Mesothelial cell of epicardium (in vitro differentiated cells): ENCODE measurements at regions not wholly inside any gene's neighbourhood (a gene's known extent, or its start where the extent isn't known, plus 50 kb on each side); places are given as distances from the start of the nearest gene placed in this dataset.

Experiments used
- DNase-seq, 2 experiments: peaks; one replicate each; pipeline ENCODE4 v3.0.0; 2021; ENCODE audit warnings: low spot score in 2 of 2; ENCODE audit not compliant: unreplicated experiment in 2 of 2
- H3K27ac Mint-ChIP-seq: 2 replicates; pipeline ENCODE4 v1.8.0; 2021; ENCODE audit warnings: mixed read lengths
- H3K27me3 Mint-ChIP-seq: 2 replicates; pipeline ENCODE4 v1.8.0; 2021; ENCODE audit warnings: low read depth, mixed read lengths
- H3K36me3 Mint-ChIP-seq: 2 replicates; pipeline ENCODE4 v1.8.0; 2021; ENCODE audit warnings: mixed read lengths
- H3K4me1 Mint-ChIP-seq: 2 replicates; pipeline ENCODE4 v1.8.0; 2021; ENCODE audit warnings: mixed read lengths
- H3K4me3 Mint-ChIP-seq: 2 replicates; pipeline ENCODE4 v1.8.0; 2021; ENCODE audit warnings: mild to moderate bottlenecking, moderate library complexity, mixed read lengths
- H3K9me3 Mint-ChIP-seq: 2 replicates; pipeline ENCODE4 v1.8.0; 2021; ENCODE audit warnings: mixed read lengths
- CTCF ChIP-seq: fragments of 200-600 bp; sonication (generic); IDR thresholded peaks from one replicate; pipeline ENCODE4 v1.5.0; 2021; ENCODE audit warnings: antibody characterized with exemption; ENCODE audit not compliant: unreplicated experiment

- Mint-ChIP-seq H3K27me3 (peaks cover 14% of the 10 kb centered on the region), H3K9me3 (peaks cover 14% of the 10 kb centered on the region), H3K4me1 (no peaks in the 10 kb centered on the region), H3K36me3 (no peaks in the 10 kb centered on the region), H3K4me3 (no peak overlapping the region), H3K27ac (no peak overlapping the region)
- no peak for DNase-seq
- TF ChIP-seq CTCF: no peak
These were observed 267.4 kb upstream of the NT5C1B start for GRCh38 chr2:18856765-18857164.

DNA sequence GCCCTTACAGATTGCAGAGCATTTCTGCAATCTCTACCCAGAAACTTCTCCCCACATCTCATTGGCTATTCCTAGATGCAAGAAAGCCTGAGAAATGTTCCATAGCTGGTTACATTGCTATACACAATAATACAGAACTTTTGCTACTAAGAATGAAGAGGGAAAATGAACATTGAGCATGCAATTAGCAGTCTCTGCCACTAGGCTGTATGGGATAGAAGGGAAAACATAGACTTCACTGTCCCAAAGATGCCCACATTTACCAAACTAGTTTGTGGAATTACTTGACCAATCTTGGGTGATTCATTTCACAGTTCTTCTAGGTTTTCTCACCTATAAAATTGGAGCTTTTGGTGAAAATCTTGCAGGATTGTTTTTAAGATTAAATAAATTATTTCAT lies 265.7 kb upstream of the NT5C1B start:
- peaks cover 14% of the 10 kb centered on the region for H3K9me3 Mint-ChIP-seq
- no peak for DNase-seq

DNA sequence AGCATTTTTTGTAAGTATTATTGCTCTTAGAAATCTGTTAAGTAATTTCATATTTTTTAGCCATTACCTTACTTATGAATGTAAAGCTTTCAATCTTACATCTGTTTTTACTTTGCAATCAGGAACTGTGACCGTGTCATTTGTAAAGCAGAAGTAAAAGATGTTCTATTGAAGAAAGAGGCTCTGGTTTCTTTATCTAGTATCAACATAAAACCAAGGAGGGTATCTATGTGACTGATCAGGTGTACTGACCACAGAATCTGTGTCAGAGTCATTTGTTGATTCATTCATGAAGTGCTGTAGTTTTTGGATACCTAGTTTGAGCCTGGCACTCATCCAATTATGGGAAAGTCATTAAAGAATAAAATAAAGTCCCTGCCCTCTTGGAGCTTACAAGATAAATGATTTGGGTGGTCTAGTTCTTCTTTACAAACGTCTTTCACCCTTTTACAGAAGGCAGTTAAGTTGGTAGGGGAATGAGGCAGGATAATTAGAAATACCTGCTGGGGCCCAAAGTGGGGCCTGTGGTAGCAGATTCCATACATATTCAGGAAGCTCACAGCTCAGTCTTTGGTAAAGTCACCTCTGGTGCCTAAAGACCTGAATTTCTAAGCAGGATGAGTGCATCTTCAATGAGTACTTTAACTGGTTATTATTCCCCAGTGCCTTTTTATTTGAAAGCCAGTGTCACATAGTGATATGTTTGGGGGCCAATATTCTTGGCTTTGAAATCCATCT lies 260.6 kb upstream of the NT5C1B start:
- Mint-ChIP-seq H3K36me3 (no peaks in the 10 kb centered on the region), H3K9me3 (no peaks in the 10 kb centered on the region), H3K4me3 (no peak overlapping the region), H3K4me1 (no peaks in the 10 kb centered on the region), H3K27me3 (peaks cover 3% of the 10 kb centered on the region), H3K27ac (no peak overlapping the region)
- no peak for DNase-seq
- no peak for TF ChIP-seq CTCF

More for the DNA sequence above, 265.7 kb upstream of the NT5C1B start:
- no peaks in the 10 kb centered on the region for H3K4me1 Mint-ChIP-seq
- H3K4me3 Mint-ChIP-seq: no peak overlapping the region
- H3K27ac Mint-ChIP-seq: no peak overlapping the region
- no peak for TF ChIP-seq CTCF
- peaks cover 10% of the 10 kb centered on the region for H3K27me3 Mint-ChIP-seq
- no peaks in the 10 kb centered on the region for H3K36me3 Mint-ChIP-seq

DNA sequence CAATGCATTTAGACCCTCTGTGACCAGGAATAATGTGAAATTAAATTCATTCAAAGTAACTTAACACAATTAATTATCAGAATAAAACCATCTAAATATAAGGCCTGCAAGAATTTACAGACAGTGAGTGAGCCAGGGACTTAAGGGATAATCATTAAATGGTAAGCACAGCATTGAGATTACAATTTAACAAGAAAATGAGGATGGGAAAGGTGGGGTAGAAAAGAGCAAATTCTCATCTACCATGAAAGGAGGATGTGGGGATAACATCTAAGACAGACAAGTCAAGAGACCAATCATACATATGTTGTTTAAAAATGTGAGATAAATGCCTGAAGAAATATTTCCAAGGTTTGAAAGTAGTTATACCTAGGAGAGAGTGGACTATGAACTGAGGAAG lies 259.3 kb upstream of the NT5C1B start:
- DNase-seq: no peak
- TF ChIP-seq CTCF: no peak
- no peak overlapping the region for H3K4me3 Mint-ChIP-seq
- no peaks in the 10 kb centered on the region for H3K36me3 Mint-ChIP-seq
- H3K27ac Mint-ChIP-seq: no peak overlapping the region
- H3K4me1 Mint-ChIP-seq: no peaks in the 10 kb centered on the region
- H3K9me3 Mint-ChIP-seq: no peaks in the 10 kb centered on the region
- H3K27me3 Mint-ChIP-seq: peaks cover 11% of the 10 kb centered on the region

- no peak for TF ChIP-seq CTCF
- no peaks in the 10 kb centered on the region for H3K9me3 Mint-ChIP-seq
- H3K27ac Mint-ChIP-seq: no peak overlapping the region
- no peaks in the 10 kb centered on the region for H3K36me3 Mint-ChIP-seq
- H3K4me3 Mint-ChIP-seq: no peak overlapping the region
- no peak for DNase-seq
- no peaks in the 10 kb centered on the region for H3K4me1 Mint-ChIP-seq
- H3K27me3 Mint-ChIP-seq: peaks cover 24% of the 10 kb centered on the region
These were observed 256.6 kb upstream of the NT5C1B start for GRCh38 chr2:18845854-18846445.
